ENCODE measurements at regions not wholly inside any gene's neighbourhood (a gene's known extent, or its start where the extent isn't known, plus 50 kb on each side); places are given as distances from the start of the nearest gene placed in this dataset.

- TF ChIP-seq, protein P1, sequence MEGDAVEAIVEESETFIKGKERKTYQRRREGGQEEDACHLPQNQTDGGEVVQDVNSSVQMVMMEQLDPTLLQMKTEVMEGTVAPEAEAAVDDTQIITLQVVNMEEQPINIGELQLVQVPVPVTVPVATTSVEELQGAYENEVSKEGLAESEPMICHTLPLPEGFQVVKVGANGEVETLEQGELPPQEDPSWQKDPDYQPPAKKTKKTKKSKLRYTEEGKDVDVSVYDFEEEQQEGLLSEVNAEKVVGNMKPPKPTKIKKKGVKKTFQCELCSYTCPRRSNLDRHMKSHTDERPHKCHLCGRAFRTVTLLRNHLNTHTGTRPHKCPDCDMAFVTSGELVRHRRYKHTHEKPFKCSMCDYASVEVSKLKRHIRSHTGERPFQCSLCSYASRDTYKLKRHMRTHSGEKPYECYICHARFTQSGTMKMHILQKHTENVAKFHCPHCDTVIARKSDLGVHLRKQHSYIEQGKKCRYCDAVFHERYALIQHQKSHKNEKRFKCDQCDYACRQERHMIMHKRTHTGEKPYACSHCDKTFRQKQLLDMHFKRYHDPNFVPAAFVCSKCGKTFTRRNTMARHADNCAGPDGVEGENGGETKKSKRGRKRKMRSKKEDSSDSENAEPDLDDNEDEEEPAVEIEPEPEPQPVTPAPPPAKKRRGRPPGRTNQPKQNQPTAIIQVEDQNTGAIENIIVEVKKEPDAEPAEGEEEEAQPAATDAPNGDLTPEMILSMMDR (conservative IDR thresholded peaks at IDR 0.05; ENCODE audit: low read depth in 2 of 2), result no peak
- TF ChIP-seq, protein P2, sequence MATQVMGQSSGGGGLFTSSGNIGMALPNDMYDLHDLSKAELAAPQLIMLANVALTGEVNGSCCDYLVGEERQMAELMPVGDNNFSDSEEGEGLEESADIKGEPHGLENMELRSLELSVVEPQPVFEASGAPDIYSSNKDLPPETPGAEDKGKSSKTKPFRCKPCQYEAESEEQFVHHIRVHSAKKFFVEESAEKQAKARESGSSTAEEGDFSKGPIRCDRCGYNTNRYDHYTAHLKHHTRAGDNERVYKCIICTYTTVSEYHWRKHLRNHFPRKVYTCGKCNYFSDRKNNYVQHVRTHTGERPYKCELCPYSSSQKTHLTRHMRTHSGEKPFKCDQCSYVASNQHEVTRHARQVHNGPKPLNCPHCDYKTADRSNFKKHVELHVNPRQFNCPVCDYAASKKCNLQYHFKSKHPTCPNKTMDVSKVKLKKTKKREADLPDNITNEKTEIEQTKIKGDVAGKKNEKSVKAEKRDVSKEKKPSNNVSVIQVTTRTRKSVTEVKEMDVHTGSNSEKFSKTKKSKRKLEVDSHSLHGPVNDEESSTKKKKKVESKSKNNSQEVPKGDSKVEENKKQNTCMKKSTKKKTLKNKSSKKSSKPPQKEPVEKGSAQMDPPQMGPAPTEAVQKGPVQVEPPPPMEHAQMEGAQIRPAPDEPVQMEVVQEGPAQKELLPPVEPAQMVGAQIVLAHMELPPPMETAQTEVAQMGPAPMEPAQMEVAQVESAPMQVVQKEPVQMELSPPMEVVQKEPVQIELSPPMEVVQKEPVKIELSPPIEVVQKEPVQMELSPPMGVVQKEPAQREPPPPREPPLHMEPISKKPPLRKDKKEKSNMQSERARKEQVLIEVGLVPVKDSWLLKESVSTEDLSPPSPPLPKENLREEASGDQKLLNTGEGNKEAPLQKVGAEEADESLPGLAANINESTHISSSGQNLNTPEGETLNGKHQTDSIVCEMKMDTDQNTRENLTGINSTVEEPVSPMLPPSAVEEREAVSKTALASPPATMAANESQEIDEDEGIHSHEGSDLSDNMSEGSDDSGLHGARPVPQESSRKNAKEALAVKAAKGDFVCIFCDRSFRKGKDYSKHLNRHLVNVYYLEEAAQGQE (IDR thresholded peaks at IDR 0.05; ENCODE audit: unreplicated experiment), result no peak
- TF ChIP-seq CREB1 (CRISPR knock-in tag; IDR thresholded peaks at IDR 0.05; ENCODE audit: low read depth) (no peak), ZNF331 (CRISPR knock-in tag; IDR thresholded peaks at IDR 0.05; ENCODE audit: low read depth) (no peak), EZH2 (IDR thresholded peaks at IDR 0.05; ENCODE audit: low read depth, unreplicated experiment) (no peak), STAT1 (IDR thresholded peaks at IDR 0.05; ENCODE audit: unreplicated experiment) (no peak)
Observed at GRCh38 chr3:152656214-152656971, 178.5 kb upstream of the P2RY1 start.
